HG02759 (cell line): ENCODE measurements at regions not wholly inside any gene's neighbourhood (a gene's known extent, or its start where the extent isn't known, plus 50 kb on each side); places are given as distances from the start of the nearest gene placed in this dataset.

Experiments
- ATAC-seq: cut with Tn5 transposase; IDR thresholded peaks from one replicate; pipeline ENCODE4 v1.9.1; 2021; ENCODE audit warnings: mild to moderate bottlenecking, moderate library complexity; ENCODE audit not compliant: unreplicated experiment

DNA sequence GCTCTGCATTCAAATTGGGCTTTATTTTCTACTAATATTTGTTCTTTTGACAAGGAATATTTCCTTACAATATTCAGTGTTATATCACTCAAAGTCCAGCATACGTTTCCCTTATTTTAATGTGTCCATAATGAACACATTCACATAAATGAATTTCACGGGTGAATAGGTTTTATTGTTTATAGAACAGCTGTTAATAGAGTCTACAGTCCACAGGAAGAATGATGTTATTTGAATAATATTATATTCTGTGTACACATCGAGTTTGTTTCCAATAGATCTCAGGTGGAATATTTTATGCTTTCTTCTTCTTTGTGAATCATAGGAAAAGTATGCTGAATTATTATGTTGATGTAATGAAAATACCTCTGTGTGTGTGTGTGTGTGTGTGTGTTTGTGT is 582.4 kb downstream of the CDH26 start:
- no peak for ATAC-seq

DNA sequence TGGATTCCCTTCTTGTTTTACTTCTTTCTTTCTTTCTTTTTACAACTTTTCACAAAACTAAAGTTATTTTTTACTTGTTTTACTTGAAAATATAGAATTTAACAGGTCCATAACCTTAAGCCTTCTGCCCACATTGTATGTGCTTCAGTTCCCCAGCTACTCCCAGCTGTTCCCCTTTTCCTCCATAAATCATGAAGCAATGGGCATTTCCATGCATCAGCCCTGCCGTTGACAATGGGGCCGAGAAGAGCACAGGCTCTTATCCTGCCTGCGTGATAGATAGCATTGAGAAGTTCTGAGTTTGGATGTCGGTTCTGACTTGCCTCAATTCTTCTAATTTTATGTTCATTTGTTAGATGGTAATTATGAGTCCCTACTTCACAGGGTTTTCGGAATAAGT is 583.8 kb downstream of the CDH26 start:
- ATAC-seq: no peak

DNA sequence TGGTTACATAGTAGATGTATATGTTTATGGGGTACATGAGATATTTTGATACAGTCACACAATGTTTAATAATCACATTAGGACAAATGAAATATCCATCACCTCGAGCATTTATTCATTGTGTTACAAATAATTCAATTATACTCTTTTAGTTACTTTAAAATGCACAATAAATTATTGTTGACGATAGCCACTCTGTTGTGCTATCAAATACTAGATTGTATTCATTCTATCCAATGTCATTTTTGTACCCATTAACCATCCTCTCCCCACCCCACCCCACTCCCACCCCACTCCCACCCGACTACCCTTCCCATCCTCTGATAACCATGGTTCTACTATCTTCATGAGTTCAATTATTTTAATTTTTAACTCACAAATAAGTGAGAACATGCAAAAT is 585.4 kb downstream of the CDH26 start:
- no peak for ATAC-seq

DNA sequence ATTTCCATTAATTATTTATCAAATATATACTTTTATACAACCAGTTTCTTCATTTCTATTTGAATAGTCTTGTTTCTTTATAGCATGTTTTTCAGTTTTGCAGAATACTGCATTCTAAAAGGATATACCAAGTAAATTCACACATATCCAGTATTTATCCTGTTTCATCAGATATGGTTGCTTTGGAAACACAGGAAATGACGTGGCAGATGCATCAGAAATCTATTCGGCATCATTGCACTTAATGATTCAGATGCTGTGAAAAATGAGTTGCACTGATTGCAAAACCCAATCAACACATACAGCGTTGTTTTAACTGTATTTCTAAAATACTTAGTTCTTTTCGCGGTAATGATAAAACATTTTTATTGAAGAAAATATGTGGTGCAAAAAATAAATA is 594.9 kb downstream of the CDH26 start:
- ATAC-seq: no peak

DNA sequence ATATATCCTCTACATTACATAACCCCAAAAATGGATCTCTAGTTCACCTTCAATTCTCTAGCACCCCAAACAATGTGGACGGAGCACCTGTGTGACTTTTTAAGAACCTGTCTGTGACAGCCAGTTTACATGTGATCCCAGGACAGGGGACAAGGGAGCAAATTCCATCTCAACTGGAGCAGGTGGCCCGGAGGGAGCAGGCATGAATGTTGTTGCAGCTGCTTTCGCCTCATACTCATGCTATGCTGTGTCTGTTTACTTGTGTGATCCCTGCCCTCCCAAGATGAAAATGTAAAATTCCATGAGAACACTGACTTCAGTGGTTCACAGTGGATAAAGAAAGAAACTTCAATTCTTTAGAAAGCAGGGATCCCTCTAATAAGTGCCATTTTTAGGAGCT is 600.3 kb downstream of the CDH26 start:
- ATAC-seq: no peak

DNA sequence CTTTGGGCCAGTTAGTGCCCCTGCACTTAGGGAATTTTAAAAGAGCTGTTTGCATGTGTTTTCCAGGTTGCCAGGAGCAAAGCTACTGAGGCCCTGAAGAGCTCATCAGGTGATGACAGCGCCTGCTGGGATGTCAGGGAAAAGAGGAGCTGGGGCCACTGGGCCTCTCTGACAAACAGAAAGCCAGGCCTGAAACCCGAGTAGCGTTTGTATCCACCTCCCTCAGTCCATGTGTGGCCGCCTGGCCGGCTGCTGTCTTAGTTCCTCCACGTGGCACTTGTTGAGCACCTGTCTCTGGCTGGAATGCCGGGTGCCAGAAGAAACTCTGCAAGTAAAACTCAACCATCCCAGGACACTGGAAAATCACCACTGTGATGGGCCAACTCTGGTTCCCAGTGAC is 601.2 kb downstream of the CDH26 start:
- ATAC-seq: no peak

DNA sequence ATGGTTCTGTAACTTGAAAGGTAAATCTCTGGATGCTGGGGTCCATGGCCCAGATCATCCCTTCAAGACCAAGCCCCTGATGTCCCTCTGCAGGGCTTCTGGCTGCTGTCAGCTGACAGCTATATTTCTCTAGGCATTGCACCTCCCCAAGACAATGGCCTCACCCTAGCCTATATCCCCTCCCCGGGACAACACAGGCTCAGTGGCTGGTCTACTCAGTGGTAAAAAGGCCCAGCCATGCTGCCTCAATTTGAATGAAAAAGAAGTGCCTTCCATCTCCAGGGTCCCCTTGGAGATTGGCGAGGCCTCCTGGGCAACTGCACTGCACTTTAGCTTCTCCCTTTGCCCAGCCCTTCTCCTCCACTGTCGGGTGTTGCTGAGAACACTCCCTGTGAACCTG is 602.8 kb downstream of the CDH26 start:
- ATAC-seq: no peak

DNA sequence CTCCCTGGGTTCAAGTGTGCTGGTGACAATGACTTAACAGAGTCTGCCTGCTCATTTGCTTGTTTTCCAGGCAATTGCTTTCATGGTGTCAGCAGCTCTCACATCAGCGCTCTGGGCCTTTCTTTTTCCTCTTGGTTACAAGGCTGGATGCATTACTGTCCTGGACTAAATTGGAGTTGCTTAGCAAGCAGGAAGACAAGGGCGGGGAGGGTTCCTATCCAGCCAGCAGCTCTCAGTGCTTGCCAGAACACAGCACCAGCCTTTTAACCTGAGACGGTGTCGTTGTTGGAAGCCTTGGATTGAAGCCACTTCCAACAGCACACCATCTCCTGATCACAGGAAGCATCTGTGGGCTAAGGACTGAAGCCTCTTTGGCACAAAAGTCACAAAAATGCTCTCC is 606.9 kb downstream of the CDH26 start:
- ATAC-seq: no peak

DNA sequence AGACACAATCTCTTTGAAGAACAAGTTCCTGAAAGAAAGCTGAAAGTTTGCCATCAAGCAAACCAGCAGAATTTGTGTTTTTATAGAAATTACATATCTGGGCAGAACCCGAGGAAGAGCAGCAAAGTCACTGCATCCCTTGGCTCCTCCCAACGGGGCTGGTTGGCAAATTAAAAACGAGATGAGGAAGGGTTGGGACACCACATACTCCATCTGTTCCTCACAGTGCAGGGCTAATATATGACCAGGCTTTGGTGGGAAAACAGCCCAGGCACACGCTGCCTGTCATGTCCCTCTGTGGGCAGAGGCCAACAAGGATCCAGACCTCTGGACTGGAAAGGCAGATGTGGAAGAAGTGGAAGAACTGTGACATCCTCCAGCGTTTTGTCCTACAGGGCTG is 607.3 kb downstream of the CDH26 start:
- ATAC-seq: no peak

DNA sequence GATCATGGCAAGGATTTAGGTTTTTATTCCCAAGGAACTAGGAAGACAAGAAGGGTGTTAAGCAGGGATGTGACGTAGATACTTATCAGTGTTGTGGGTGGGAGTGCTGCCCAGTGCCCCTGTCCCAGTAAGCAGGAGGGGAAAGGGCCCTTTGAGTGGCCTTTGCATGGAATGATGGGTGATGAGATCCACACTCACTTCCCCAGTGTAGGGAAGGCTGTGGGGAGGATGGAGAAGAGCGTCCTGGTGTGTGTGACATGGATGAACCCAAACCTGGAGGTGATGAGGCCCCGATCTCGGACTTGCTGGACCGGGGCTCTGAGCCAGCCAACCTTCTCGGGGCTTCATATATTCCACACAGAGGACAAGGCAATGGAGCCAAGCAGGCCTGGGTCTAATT is 610.9 kb downstream of the CDH26 start:
- no peak for ATAC-seq

DNA sequence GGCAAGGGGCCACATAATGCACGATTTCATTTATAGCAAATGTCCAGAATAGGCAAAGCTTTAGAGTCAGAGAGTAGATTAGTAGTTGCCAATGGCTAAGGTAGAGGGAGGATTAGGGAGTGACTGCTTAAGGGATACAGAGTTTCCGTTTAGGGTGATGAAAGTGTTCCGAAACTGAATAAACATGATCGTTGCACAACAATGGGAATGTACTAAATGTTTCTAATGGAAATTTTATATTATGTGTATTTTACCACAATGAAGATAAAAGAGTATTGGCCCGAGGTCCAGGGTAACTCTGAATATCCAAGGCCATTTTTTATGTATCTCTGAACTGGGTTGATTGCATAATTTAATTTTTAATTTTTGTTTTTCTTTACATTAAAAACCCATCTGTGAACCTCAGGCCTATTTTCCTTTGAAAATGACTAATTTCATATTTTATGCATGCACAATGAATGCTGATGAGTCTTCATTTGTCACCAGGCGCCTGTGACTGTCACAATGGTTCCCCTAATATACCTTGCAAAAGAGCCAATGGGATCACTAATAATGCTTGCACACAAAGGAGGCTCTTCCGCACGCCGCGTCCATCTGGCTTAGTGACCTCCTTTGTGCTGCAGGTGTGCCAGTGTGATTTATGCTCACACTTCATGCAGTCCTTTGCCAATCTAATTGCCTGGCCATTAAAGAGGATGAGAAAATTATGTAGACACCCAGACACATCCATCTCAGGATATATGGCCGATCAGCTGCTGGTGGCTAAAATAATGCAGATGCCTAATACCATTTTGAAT is 612.5 kb downstream of the CDH26 start:
- ATAC-seq: no peak

DNA sequence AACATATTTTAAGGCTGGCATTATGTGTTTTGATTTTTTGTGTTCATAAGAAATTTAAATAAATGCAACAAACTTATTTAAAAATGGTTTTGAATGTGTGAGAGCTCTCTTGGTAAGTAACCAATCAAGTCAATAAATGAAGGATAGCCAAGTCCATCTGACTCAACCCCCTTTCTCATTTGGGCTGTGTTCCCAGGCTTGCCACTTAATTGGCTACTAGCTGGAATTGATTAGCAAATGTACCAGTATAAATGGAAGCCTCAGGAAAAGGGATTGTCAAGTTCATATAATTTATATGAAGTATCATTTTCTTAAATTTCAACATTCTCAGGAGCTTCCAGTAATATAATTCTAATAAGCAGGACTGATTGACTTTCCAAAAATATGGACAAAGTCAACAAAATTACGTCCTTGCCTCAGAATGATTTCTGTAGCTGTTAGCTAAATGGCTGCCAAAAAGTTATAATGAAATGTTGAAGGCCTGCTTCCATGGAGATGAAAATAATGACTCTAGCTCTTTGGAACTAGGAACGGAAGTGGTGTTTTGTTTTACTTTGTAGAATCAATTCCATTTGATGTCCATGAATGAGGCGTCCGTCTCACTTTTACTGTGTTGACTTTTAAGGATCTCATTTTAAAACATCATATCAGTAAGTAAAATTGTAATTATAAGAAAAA is 614.9 kb downstream of the CDH26 start:
- no peak for ATAC-seq

DNA sequence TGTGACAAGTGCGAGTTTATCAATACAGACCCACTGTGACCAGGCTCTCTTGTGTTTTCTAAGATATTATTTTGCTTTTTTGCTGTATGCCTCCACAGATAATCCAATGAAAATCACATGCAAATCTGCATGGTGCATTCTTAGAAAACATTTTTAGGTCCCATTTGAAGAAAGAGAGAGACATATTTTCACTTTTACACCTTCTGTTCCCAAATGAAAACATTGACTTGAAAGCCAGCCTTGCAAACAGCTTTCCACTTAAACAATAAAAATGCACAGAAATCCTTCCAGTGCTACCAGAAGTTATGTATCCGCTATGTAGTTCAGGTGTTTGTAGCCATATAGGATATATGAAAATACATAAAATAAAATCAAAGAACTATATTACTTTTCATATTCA is 618.0 kb downstream of the CDH26 start:
- no peak for ATAC-seq

DNA sequence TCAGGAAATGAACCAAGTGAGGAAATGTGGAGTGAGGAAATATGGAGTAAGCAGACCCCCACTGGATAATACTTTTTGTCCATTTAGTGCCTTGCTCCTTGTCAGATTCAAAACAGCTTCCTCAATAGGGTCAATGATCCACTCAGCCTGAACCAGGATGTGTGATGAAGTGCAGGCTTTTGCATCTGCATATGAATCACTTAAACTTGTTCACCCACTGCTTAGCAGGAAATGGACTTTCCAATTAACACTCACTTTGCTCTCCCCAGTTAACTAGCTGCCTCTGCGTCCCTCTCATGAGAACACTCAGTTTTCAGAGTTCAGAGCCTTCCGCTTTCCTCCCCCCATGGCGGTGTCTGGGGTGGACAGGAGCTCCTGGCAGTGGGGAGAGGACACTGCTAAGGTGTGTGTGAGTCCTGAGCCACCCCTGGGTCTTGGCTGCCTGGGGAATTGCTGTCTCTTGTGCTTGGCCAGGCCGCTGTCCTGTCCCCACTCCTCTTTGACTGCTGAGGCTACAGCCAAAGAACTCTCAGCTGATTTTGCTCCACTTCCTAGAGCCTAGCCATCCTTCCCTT is 621.8 kb downstream of the CDH26 start:
- no peak for ATAC-seq

DNA sequence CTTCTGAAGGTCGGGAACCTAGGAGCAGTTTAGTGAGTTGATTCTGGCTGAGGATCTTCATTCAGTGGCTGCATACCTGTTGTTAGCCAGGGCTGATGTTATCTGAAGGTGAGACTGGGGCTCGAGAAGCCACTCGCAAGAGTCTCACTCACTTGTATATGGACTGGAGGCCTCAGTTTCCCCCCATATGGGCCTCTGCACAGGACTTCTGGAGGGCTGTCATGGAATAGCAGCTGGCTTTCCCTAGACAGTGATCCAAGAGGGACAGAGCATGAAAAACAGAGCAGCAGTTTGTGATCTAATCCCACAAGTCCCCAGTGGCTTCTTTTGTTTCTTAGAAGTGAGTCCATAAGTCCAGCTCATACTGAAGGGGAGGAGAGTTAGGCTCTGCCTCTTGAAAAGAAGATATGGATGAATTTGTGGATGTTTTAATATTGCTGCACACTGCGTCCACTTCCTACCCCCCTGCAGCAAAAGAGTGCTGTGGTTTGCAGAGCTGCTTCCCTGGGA is 623.4 kb downstream of the CDH26 start:
- no peak for ATAC-seq

DNA sequence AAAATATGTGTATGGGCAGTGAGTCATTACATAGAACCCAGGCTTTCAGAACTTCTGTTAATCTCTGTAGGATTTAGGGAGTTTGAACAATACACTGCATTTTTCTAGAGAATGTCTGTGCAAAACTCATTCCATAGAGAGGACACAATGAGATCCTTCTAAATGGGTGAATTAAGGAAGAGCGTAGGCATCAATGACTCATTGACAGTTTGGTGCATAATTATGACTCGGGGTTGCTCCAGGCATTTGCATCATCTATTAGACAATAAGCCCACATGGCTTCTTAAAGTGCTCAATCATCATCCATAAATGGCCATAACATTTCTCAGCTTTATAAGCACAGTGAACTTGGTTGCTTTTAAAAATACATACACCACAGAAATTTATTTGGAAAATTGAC is 625.5 kb downstream of the CDH26 start:
- no peak for ATAC-seq

DNA sequence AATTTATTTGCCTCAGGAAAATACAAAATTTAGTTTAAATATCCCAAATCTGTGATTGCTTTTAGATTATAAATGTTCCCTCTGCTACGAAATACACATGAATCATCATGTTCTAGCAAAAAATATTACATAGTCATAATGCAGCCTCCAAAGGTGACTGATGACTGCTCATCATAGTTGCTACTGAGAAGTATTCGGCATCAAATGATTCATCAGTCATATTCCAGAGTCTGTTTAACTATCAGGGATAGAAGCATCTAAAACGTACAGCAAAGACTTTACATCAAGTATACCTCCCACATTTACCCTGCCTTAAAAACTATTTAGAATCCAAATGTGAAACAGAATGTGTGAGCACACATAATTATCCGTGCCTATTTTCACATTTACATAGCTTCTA is 626.0 kb downstream of the CDH26 start:
- no peak for ATAC-seq

DNA sequence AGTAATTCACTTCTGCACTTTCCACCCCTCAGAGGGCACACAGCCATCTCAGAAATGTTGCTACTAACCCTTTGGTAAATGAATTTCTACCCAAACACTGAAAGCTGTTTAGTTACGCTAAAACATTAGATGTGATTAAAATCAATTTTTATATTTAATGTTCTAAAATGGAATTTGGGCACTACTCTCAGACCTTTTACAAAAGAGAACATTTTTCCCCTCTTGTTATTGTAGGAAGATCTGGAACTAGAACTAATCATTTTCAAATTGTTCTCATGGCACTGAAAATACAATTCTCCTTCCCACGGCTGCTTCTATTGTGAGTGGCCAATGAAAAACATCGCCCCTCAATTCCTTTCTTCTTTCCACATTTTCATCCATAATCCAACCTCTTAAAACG is 627.4 kb downstream of the CDH26 start:
- ATAC-seq: no peak

DNA sequence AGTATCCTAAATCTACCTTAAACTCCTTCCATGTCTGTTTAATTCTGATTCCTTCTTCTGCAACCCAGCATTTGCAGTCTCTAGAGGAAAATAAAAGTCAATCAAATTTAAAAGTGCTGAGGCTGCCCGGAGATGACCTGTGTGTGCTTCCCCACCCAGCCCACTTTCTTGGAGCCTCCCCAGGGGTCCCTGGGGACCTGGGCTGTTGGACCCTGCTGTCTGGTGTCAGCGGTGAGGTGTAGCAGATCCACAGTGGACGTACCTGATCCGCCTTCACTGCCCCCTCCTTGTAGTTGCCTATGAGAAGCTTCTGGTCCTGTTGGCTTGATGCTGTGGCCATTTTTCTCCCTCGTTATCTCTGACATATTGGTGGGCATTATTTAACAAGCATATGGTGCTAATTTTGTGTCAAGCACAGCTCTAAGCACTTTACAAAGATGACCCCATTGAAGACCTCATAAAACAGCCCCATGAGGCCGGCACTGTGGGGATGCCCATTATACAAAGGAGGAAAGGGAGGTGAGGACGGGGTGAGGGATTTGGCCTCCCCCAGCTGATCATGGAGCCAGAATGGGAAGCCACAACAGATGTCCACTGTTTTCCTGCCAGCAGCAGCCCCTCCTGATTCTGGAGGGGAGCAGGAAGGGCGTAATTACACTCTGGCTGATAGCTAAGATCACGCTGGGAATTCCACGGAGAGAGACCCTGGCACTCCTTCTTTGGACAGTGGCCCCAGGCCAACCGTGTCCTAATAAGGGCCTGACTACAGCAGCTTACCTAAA is 628.2 kb downstream of the CDH26 start:
- ATAC-seq: no peak

DNA sequence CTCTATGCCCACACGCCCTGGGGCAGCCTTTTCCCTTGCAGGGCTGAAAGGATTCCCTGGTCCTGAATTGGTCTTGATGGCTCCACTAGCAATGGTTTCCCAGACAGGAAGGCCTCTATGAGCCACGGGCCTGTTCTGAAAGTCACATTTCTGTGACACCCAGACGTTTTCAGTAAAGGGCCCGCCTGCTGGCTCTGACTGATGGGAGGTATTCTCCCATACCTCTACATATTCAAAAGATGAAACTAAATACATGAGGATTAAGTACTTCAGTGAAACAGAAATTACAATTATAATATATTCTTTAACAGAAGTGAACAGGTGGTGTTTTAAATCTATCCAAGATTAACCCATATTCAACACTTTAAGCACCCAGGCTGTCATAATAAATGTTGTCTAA is 629.8 kb downstream of the CDH26 start:
- ATAC-seq: no peak

DNA sequence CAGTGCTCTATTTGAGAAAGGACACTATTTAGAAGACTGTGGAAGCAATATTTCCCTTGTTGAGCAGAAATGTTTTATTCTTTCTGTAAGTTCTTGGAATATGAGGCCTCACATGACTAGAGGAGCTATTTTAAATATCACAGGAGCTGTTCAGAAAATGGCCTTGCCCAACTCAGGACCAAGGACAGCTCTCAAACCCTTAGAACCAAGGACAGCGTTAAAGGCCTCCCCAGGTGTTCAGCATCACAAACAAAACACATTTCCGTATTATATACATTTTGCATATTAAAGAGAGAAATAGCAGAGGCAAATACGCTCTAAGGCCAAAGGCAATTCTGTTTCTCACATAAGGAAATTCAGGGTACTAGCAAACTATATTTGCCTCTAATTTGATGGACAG is 631.4 kb downstream of the CDH26 start:
- no peak for ATAC-seq
